ENCODE measurements at regions not wholly inside any gene's neighbourhood (a gene's known extent, or its start where the extent isn't known, plus 50 kb on each side); places are given as distances from the start of the nearest gene placed in this dataset.

- no peak overlapping the region for H3K4me3 ChIP-seq (replicated peaks; ENCODE audit: insufficient read depth, low read length)
- no peak overlapping the region for H3K27ac ChIP-seq (replicated peaks)
- TF ChIP-seq SPI1 (IDR thresholded peaks at IDR 0.05; ENCODE audit: borderline replicate concordance, low read depth), result no peak
- TF ChIP-seq POLR2AphosphoS5 (IDR thresholded peaks at IDR 0.05; ENCODE audit: low read depth), result no peak
- TF ChIP-seq, protein P1, sequence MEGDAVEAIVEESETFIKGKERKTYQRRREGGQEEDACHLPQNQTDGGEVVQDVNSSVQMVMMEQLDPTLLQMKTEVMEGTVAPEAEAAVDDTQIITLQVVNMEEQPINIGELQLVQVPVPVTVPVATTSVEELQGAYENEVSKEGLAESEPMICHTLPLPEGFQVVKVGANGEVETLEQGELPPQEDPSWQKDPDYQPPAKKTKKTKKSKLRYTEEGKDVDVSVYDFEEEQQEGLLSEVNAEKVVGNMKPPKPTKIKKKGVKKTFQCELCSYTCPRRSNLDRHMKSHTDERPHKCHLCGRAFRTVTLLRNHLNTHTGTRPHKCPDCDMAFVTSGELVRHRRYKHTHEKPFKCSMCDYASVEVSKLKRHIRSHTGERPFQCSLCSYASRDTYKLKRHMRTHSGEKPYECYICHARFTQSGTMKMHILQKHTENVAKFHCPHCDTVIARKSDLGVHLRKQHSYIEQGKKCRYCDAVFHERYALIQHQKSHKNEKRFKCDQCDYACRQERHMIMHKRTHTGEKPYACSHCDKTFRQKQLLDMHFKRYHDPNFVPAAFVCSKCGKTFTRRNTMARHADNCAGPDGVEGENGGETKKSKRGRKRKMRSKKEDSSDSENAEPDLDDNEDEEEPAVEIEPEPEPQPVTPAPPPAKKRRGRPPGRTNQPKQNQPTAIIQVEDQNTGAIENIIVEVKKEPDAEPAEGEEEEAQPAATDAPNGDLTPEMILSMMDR (IDR thresholded peaks at IDR 0.05; ENCODE audit: insufficient read depth, low read length), result no peak
- TF ChIP-seq, protein P2, sequence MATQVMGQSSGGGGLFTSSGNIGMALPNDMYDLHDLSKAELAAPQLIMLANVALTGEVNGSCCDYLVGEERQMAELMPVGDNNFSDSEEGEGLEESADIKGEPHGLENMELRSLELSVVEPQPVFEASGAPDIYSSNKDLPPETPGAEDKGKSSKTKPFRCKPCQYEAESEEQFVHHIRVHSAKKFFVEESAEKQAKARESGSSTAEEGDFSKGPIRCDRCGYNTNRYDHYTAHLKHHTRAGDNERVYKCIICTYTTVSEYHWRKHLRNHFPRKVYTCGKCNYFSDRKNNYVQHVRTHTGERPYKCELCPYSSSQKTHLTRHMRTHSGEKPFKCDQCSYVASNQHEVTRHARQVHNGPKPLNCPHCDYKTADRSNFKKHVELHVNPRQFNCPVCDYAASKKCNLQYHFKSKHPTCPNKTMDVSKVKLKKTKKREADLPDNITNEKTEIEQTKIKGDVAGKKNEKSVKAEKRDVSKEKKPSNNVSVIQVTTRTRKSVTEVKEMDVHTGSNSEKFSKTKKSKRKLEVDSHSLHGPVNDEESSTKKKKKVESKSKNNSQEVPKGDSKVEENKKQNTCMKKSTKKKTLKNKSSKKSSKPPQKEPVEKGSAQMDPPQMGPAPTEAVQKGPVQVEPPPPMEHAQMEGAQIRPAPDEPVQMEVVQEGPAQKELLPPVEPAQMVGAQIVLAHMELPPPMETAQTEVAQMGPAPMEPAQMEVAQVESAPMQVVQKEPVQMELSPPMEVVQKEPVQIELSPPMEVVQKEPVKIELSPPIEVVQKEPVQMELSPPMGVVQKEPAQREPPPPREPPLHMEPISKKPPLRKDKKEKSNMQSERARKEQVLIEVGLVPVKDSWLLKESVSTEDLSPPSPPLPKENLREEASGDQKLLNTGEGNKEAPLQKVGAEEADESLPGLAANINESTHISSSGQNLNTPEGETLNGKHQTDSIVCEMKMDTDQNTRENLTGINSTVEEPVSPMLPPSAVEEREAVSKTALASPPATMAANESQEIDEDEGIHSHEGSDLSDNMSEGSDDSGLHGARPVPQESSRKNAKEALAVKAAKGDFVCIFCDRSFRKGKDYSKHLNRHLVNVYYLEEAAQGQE (IDR thresholded peaks at IDR 0.05; ENCODE audit: insufficient replicate concordance, low read depth), result no peak
- no peak for TF ChIP-seq GABPA (IDR thresholded peaks at IDR 0.05; ENCODE audit: low read depth)
- no peaks in the 10 kb centered on the region for H3K27me3 ChIP-seq (ENCODE audit: insufficient read depth, poor library complexity, severe bottlenecking)
- no peak for DNase-seq (ENCODE audit: low read depth in 1 of 2, low spot score in 1 of 2)
Measured at GRCh38 chr18:67432806-67433205, 83.7 kb downstream of the DSEL start.

DNA sequence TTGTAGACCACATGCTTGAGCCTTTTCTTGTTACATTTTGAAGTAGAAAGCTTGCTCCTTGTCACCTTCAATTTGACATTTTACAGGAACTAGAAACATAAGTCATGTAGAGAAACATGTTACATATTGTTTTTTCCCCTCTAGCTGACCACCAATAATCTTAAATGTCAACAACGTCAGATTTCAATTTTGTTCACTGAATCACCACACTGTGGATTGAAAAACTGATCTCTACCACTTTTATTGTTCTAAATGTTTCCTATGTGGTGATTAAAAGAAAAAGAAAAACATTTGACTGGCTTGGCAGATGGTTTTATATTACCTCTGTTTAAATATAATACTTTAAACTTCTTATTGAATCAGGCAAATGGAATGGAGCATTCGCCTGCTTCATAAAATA is 87.7 kb downstream of the DSEL start:
- no peak for DNase-seq (ENCODE audit: low read depth in 1 of 2, low spot score in 1 of 2)

DNA sequence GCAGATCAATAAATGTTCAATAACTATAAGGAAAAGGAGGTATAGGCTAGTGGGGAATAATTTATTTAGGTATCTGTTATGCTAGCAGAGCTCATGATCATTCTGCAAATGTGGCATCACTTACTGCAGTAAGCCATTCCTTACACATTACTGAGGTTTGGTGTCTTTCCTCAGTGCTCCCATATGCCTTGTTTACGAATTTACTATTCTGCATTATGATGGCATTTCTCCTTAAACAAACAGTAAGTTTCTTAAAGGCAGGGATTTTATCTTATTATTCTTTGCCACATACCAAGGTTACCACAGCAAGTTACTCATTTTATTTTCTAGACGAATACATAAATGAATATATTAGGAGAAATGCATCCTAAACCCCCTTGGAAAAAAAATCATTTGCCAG is 88.4 kb downstream of the DSEL start:
- Histone ChIP-seq H3K27me3 (ENCODE audit: insufficient read depth, poor library complexity, severe bottlenecking) (no peaks in the 10 kb centered on the region), H3K27ac (replicated peaks) (no peak overlapping the region), H3K4me3 (replicated peaks; ENCODE audit: insufficient read depth, low read length) (no peak overlapping the region)
- TF ChIP-seq, protein P2 (IDR thresholded peaks at IDR 0.05; ENCODE audit: insufficient replicate concordance, low read depth), result no peak
- no peak for TF ChIP-seq POLR2AphosphoS5 (IDR thresholded peaks at IDR 0.05; ENCODE audit: low read depth)
- TF ChIP-seq GABPA (IDR thresholded peaks at IDR 0.05; ENCODE audit: low read depth), result no peak
- TF ChIP-seq SPI1 (IDR thresholded peaks at IDR 0.05; ENCODE audit: borderline replicate concordance, low read depth), result no peak
- TF ChIP-seq, protein P1 (IDR thresholded peaks at IDR 0.05; ENCODE audit: insufficient read depth, low read length), result no peak
- DNase-seq (ENCODE audit: low read depth in 1 of 2, low spot score in 1 of 2), result no peak

More for the DNA sequence above, 87.7 kb downstream of the DSEL start:
- H3K4me3 ChIP-seq (replicated peaks; ENCODE audit: insufficient read depth, low read length), result no peak overlapping the region
- no peak overlapping the region for H3K27ac ChIP-seq (replicated peaks)
- no peaks in the 10 kb centered on the region for H3K27me3 ChIP-seq (ENCODE audit: insufficient read depth, poor library complexity, severe bottlenecking)
- TF ChIP-seq GABPA (IDR thresholded peaks at IDR 0.05; ENCODE audit: low read depth) (no peak), SPI1 (IDR thresholded peaks at IDR 0.05; ENCODE audit: borderline replicate concordance, low read depth) (no peak), POLR2AphosphoS5 (IDR thresholded peaks at IDR 0.05; ENCODE audit: low read depth) (no peak)
- TF ChIP-seq, protein P1 (IDR thresholded peaks at IDR 0.05; ENCODE audit: insufficient read depth, low read length), result no peak
- TF ChIP-seq, protein P2 (IDR thresholded peaks at IDR 0.05; ENCODE audit: insufficient replicate concordance, low read depth), result no peak
